GM19438 (cell line): ENCODE measurements at regions not wholly inside any gene's neighbourhood (a gene's known extent, or its start where the extent isn't known, plus 50 kb on each side); places are given as distances from the start of the nearest gene placed in this dataset.
"Not testable (repeated sequence)": the region's sequence is repeated elsewhere in the genome, so short reads cannot be mapped to it uniquely, and the experiment has no call there.

ENCODE experiments used
- ATAC-seq: cut with Tn5 transposase; IDR thresholded peaks from one replicate; pipeline ENCODE4 v1.9.1; 2021; ENCODE audit warnings: low read depth; ENCODE audit not compliant: unreplicated experiment

GRCh38 chr4:151519728-151520415, 110.9 kb downstream of the FHIP1A start:
- no peak for ATAC-seq

GRCh38 chr4:151522866-151523519, 114.0 kb downstream of the FHIP1A start:
- ATAC-seq, result no peak

- ATAC-seq, result no peak
These were observed 115.6 kb downstream of the FHIP1A start for GRCh38 chr4:151524610-151525009.

- not testable (repeated sequence) for ATAC-seq
These were observed 117.5 kb downstream of the FHIP1A start for GRCh38 chr4:151526489-151526888.

GRCh38 chr4:151527699-151528098, 118.7 kb downstream of the FHIP1A start:
- no peak for ATAC-seq

- no peak for ATAC-seq
These were observed 120.2 kb downstream of the FHIP1A start for GRCh38 chr4:151529187-151529586.

GRCh38 chr4:151530230-151530629, 121.3 kb downstream of the FHIP1A start:
- ATAC-seq, result no peak

GRCh38 chr4:151530783-151531182, 121.8 kb downstream of the FHIP1A start:
- no peak for ATAC-seq

GRCh38 chr4:151532001-151532708, 123.2 kb downstream of the FHIP1A start:
- no peak for ATAC-seq

- ATAC-seq, result no peak
These were observed 125.2 kb downstream of the FHIP1A start for GRCh38 chr4:151534195-151534594.

- no peak for ATAC-seq
These were observed 126.4 kb downstream of the FHIP1A start for GRCh38 chr4:151535366-151535765.

GRCh38 chr4:151537687-151538086, 128.7 kb downstream of the FHIP1A start:
- ATAC-seq, result no peak

- no peak for ATAC-seq
These were observed 130.0 kb downstream of the FHIP1A start for GRCh38 chr4:151538963-151539362.

- no peak for ATAC-seq
These were observed 131.9 kb downstream of the FHIP1A start for GRCh38 chr4:151540728-151541388.

- ATAC-seq, result no peak
These were observed 132.6 kb downstream of the FHIP1A start for GRCh38 chr4:151541389-151542071.

GRCh38 chr4:151548708-151549107, 139.7 kb downstream of the FHIP1A start:
- no peak for ATAC-seq

- not testable (repeated sequence) for ATAC-seq
These were observed 140.4 kb downstream of the FHIP1A start for GRCh38 chr4:151549378-151549777.

- ATAC-seq, result no peak
These were observed 144.9 kb downstream of the FHIP1A start for GRCh38 chr4:151553874-151554273.

GRCh38 chr4:151555151-151555945, 146.4 kb downstream of the FHIP1A start:
- ATAC-seq, result no peak
